Panc1 (cell line): ENCODE measurements at regions not wholly inside any gene's neighbourhood (a gene's known extent, or its start where the extent isn't known, plus 50 kb on each side); places are given as distances from the start of the nearest gene placed in this dataset.

Experiments used
- CTCF ChIP-seq: fragments of 450-650 bp; IDR thresholded peaks from 2 replicates; pipeline ENCODE4 v1.5.1; 2017; ENCODE audit warnings: mild to moderate bottlenecking
- POLR2AphosphoS5 ChIP-seq: IDR thresholded peaks from 2 replicates; pipeline ENCODE4 v1.6.1; 2012; ENCODE audit warnings: mild to moderate bottlenecking, low read depth, low read length, moderate library complexity
- REST ChIP-seq, 2 experiments: IDR thresholded peaks; 2 replicates each; pipeline ENCODE4 v1.6.1; 2011 to 2012; ENCODE audit warnings: low read depth in 2 of 2, control low read depth in 1 of 2, low read length in 1 of 2, mild to moderate bottlenecking in 1 of 2, moderate library complexity in 1 of 2; ENCODE audit not compliant: insufficient read depth in 1 of 2
- SIN3A ChIP-seq: IDR thresholded peaks from 2 replicates; pipeline ENCODE4 v1.6.1; 2012; ENCODE audit warnings: low read depth, mild to moderate bottlenecking, low read length, moderate library complexity, borderline replicate concordance; ENCODE audit not compliant: insufficient read depth

- no peak for TF ChIP-seq CTCF
- no peak for TF ChIP-seq SIN3A
- TF ChIP-seq POLR2AphosphoS5: no peak
- TF ChIP-seq REST (IDR thresholded peaks at IDR 0.05; ENCODE audit: insufficient read depth in 1 of 2, low read depth in 2 of 2, low read length in 1 of 2): no peak
Measured at GRCh38 chr2:129610766-129611165, 368.7 kb upstream of the RAB6C start.
